ENCODE measurements at regions not wholly inside any gene's neighbourhood (a gene's known extent, or its start where the extent isn't known, plus 50 kb on each side); places are given as distances from the start of the nearest gene placed in this dataset.
"Not testable (repeated sequence)": the region's sequence is repeated elsewhere in the genome, so short reads cannot be mapped to it uniquely, and the experiment has no call there.

DNA sequence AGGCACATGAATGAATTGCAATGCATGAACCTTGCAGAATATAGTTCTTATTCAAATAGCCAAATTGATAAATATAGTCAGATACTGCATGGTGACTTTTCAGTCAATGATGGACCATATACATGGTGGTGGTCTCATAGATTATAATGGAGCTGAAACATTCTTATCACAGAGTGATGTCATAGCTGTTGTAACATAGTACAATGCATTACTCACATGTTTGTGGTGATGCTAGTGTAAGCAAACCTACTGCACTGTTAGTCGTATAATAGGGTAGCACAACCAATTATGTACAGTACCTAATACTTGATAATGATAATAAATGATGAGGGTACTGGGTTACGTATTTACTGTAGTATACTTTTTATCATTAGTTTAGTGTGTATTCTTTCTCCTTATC is 280.3 kb downstream of the BCAT1 start:
- DNase-seq (ENCODE audit: low read depth) = no peak

DNA sequence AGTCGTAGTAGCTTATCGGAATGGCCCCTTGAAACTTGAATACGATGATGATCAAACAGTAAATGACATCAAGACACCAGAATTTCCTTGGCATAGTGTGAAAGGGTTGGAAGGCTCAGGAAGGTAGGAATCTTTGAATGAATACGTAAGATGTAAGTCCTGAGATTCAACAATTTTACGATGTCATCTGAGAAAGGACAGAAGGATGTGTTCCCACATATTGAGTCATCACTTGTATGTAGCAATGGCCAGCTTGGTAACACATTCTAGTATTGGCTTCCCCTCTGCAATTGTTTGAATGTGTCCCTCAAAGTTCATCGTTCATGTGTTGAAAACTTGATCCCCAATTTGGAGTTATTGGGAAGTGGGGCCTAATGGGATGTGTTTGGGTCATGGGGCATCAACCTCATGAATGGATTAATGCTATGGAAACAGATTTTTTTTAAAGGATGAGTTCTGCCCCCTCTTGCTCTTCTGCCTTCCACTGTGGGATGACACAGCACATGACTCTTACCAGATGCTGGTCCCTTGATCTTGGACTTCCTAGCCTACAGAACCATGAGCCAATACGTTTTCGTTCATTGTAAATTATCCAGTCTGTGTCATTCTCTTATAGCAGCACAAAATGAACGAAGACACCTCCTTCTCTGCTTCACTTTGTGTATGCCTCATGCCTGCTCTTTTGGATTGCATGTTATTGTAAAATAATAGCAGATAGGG is 284.6 kb downstream of the BCAT1 start:
- no peak for DNase-seq (ENCODE audit: low read depth)

DNA sequence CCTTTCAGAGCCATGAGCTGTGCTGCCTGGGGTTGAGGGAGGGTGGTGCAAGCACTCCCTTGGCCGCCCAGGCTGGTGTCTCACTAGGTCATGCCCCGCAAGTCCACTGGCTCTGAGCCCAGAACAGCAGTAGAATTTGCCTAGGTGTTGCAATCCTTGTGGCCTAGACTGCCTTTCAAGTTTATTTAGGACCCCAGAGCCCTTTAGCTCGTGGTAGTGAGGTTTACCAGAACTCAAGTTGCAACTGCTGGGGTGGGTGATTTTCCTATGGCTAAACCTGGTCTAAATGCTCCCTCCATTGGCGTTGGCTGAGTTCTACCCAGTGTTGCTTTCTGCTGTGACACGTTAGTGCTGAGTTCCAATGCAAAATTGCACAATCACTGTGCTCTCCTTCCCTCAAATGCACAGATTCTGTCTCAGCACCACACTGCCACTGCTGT is 287.2 kb downstream of the BCAT1 start:
- no peak for DNase-seq (ENCODE audit: low read depth)

DNA sequence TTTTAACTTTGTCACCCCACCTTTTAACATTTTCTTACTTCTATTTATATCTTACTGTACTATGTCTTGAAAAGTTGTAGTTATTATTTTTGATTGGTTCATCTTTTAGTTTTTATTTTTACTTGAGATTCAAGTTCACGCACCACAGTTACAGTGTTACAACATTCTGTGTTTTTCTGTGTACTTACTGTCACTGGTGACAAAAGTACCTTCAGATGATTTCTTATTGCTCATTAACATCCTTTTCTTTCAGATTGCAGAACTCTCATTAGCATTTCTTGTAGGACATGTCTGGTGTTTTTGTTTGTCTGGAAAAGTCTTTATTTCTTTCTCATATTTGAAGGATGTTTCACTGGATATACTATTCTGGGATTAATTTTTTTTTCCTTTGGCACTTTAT is 289.9 kb downstream of the BCAT1 start:
- no peak for DNase-seq (ENCODE audit: low read depth)

DNA sequence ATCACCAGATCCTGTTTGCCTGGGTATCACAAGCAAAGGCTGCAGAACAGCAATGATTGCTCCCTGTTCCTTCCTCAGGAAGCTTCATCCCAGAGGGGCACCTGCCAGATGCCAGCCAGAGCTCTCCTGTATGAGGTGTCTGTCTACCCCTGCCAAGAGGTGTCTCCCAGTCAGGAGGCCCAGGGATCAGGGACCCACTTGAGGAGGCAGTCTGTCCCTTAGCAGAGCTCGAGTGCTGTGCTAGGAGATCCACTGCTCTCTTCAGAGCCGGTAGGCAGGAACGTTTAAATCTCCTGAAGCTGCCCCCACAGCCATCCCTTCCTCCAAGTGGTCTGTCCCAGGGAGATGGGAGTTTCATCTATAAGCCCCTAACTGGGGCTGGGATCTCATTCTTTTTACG is 294.6 kb downstream of the BCAT1 start:
- DNase-seq (ENCODE audit: low read depth) = not testable (repeated sequence)

DNA sequence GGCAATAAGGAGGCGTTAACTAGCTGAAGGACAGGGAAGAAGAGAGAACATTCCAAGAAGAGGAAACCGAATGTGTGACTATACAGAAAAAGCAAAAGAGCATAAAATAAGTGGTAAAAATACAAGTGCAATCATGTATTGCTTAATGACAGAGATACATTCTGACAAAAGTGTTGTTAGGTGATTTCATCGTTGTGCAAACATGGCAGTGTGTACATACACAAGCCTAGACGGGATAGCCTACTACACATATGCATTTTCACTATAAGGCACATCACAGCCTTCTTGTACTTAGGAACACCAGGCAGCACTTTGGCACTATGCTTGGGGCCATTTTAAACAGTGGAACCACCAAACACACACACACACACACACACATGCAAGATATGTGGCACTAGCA is 299.3 kb downstream of the BCAT1 start:
- no peak for DNase-seq (ENCODE audit: low read depth)

DNA sequence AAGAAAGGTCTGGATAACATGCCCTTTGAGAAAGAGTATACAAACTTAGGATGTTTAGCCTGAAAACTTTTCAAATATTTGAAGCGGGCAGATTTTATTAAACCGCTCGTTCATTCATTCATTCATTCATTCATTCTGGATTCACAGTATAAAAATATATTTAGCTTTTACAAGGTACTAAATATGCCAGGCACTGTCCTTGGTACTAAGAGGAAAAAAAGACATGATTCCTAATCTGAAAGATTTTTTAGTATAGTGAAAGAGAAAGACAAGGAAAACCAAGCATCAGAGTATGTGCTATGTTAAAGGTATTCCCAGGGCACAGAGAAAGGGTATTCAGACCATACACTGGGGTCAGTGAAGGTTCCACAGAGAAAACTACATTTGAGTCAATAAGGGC is 299.7 kb downstream of the BCAT1 start:
- DNase-seq (ENCODE audit: low read depth) = no peak

DNA sequence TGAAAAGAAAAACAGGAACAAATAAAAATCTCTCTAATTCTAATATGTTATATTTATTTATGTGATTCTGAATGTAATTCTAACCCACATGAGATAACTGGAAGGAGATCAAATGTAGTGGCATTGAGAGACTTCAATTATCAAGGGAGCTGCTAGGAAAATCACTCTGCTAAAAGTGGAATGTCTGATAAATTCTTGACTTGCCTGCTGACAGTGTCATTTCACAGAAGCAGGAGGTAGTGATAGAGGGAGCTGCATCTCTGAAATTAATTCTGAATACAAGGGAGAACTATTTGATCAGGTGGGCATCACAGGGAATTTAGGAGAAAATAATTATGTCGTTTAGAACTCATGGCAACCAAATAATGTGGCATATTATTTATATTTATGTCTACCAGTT is 303.6 kb downstream of the BCAT1 start:
- no peak for DNase-seq (ENCODE audit: low read depth)

DNA sequence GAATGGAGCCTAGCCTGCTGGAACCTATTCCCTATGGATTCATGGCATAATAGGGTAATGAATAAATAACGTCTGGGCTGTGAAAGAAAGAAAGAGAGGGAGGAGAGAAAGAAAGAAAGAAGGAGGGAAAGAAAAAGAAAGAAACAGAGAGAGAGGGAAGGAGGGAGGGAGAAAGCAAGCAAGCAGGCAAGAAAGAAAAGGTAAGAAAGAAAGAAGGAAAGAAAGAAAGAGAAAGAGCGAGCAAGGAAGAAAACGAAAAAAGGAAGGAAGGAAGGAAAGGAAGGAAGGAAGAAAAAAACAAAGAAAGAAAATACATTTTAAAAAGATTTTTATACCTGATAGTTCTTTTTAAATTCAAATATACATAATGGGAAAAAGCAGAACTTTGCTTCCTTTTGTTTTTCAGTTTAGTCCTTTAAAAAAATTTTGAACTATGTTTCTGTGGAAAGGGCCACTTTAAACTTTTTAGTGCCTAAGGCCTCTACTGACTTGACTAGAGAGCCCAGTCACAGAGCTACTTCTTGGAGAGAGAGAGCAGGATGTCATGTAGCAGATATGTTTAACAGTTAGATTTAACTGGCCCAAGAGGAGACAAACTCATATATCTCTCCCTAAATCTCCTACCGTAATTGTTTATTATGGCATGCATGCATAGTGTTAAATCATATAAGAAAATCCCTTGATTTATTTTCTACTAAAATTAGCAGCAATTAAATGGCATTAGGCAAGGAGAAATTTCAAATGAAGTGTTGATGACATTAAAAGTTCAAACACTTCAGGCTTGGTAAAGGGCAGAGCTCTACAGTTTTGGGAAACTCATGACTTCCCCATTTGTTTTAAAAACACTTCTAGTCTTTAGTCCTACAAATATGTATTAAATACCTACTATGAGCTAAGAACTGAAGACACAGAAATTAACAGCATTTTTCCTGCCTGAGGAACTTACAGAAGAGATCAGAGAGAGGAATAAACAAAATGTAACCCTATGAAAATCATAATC is 305.5 kb downstream of the BCAT1 start:
- no peak for DNase-seq (ENCODE audit: low read depth)

DNA sequence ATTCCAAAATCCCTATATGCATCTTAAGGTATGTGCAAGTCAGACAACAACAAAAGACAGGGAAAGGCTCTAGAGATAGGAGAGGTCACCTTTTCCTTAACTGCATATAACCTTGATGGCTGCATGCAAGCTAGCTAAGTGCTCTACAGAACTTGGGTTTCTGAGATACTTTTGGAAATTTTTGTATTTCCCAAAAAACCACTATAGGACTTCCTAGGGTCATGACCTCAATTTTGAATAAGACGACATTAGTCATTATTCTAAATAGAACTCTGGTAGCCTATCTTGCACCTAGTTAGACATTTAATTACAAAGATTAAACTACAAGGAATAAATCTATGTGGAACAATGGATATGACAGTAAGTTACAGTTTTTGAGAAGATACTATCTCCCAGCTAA is 309.3 kb downstream of the BCAT1 start:
- no peak for DNase-seq (ENCODE audit: low read depth)

DNA sequence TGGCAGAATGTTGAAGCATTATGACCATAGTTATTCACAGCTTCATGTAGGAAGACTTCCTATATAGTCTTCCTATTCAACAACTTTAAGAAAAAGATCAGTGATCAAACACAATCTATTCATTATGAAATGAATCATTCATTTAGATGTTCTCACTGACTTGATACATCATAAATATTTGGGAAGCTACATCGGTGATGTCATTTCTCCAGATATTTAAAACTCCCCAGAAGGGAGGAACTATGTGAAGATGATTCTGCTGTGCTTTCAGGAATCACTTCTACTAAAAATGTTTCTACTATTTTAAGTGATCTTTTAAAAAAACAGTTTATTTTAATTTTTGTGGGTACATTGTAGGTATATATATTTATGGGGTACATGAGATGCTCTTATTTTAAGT is 316.4 kb downstream of the BCAT1 start:
- no peak for DNase-seq (ENCODE audit: low read depth)

DNA sequence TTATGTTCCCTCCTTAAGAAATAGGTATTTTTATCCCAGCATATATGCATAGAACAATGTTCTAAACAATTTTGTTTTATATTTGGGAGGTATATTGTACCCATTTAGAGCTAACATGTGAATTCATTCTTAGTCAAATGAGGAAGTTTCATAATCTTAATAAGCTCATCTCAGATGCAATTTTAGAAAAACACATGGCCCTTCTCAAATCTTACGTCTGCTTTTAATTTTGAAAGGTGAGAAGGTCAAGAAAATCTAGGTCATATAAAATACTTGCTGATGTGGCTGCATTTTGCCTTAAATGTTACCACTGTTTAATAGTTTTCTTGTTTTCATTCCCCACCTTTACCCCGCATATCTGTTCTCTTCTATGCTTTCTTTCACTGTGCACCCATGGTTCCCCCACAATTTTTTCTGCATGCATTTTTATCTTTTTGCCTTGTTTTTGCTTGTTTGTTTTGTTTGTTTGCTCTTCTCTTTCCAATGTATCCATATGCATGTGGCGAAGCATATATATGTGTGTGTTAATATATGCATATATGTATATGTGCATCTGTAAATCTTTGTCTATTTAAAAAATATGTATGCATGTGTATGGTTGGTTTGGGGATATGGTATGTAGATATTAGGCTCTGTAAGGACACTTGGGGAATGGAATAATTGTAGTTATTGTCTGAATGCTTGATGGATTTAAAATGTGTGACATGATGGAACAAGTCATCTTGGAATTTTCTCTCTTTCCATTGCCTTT is 317.1 kb downstream of the BCAT1 start:
- DNase-seq (ENCODE audit: low read depth) = no peak

DNA sequence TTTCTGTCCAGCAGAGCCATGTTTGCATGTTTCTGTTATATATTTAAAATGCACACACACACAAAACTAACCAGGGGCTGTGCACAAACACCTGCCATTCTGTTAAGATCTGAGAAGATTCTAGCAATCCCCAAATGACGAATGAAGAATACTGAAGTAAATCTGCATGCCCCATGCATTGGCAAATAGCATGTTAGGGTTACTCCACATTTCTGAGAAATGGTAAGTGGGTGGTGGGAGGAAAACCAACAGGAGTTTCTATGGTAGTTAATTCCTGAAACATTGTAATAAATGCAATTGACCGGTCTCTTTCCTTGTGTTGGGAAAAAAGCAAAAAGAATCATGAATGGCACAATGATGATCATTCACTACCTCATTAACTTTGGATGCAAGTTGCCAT is 318.0 kb downstream of the BCAT1 start:
- DNase-seq (ENCODE audit: low read depth) = no peak

DNA sequence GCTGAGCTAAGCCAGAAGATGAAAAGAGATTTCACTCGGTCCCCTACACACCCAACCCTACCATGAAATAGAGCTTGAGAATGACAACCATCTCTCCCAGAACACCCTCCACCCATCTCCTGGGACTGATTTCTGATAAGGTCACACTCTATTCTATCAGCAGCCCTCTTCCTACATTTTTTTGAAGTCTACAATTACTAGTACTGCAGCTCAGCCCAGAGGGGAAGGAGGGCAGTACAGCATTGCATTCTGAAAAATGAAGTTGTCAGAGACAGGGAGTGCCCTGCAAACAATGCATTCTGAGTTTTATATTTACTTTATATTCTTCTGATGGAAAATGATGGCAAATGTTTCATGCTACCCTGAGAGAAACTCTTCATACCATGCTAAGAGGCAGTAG is 318.5 kb downstream of the BCAT1 start:
- no peak for DNase-seq (ENCODE audit: low read depth)

DNA sequence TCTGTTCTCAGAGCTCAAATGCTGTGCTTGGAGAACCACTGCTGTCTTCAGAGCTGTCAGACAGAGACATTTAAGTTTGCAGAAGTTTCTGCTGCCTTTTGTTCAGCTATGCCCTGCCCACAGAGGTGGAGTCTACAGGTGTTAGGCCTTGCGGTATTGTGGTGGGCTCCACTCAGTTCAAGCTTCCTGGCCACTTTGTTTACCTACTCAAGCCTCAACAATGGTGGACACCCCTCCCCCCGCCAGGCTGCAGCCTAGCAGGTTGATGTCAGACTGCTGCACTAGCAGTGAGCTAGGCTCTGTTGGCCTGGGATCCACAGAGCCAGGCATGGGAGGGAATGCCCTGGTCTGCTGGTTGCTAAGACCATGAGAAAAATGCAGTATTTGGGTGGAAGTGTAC is 323.8 kb downstream of the BCAT1 start:
- DNase-seq (ENCODE audit: low read depth) = no peak

DNA sequence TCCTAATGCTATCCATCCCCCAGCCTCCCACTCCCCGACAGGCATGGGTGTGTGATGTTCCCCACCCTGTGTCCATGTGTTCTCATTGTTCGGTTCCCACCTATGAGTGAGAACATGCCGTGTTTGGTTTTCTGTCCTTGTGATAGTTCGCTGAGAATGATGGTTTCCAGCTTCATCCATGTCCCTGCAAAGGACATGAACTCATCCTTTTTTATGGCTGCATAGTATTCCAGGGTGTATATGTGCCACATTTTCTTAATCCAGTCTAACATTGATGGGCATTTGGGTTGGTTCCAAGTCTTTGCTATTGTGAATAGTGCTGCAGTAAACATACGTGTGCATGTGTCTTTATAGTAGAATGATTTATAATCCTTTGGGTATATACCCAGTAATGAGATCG is 328.9 kb downstream of the BCAT1 start:
- DNase-seq (ENCODE audit: low read depth) = not testable (repeated sequence)

DNA sequence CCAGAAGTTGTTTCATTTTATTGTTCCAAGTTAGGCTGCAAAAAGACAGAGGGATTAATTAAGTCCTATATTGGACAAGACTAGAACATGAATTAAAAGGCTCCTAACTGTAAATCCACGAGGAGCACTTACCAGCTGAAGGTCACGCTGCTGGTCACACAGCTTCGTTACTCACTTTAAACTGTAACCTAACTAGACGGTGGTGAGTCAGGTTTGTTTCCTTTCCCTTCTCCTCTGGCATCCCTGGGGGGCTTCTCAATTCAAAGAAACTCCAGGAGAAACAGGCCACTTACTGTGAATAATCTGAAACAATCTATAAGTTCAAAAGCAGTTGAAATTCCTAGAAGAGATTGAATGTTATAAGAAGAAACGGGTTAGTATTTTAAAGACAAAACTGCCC is 331.4 kb downstream of the BCAT1 start:
- no peak for DNase-seq (ENCODE audit: low read depth)

DNA sequence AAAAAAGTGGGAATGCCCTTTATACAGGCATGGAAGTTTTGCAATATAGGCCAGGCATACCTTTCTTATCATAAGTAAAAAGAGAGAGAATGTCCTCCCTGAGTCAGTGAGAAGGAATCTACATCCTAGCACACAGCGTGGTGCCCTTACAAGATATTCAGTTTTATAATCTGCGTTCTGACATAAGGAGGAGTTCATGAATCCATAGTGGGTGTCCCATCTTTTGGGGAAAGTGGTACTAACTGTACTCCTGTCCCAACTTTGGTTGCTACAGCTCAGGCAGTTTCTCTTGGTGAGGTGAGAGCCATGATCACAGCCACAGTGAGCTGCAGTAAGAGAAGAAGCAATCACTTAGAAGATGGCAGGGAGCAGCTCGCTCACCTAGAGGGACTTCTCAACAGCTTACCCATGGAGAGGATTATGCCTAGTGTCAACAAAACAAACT is 332.9 kb downstream of the BCAT1 start:
- DNase-seq (ENCODE audit: low read depth) = no peak

DNA sequence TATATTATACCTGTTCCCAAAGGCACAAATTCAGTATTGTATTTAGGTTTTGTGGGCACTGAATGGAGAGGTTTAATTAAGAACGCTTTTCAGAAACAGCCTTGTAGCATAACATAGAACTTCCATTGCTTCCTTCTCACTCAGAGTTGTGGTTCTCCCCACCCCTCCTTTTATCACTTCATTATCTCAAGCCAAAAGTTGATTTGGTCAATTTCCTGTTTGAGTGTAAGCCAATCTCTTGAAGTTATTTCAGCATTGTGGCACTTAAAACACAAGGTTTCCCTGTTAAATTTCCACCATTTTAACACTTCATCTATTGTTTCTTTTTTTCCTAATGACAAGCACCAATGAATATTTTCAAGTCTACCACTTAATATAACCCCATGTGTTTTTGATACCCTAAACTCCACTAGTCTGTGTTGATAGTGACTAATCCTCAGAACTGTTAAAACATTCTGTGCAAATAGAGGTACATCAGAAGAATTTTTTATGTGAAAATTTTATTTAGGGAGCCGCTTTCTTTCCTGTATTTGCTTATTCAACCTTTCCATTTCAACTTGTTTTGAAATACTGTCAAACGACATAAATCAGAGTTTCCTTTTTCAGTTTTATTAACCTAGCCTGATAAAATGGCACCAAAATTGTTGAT is 340.1 kb downstream of the BCAT1 start:
- DNase-seq (ENCODE audit: low read depth) = no peak

DNA sequence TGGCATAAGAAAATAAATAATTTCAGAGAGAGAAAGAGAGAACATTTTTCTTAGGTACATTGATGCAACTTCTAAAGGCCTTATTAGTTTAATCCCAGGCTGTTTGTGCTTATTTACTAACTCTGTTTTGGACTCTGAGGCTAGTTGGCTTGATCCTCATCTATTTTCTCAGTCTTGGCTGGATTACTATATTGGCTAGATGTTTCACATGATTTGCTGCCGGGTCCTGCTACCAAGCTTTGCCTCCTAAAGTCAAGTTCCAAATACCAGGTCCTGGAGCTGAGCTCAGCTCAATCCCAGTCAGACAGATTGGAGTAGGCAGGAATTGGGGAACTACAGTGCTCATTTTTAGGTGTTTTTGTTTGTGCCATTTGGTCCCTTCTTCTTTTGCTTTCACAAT is 340.8 kb downstream of the BCAT1 start:
- DNase-seq (ENCODE audit: low read depth) = no peak

DNA sequence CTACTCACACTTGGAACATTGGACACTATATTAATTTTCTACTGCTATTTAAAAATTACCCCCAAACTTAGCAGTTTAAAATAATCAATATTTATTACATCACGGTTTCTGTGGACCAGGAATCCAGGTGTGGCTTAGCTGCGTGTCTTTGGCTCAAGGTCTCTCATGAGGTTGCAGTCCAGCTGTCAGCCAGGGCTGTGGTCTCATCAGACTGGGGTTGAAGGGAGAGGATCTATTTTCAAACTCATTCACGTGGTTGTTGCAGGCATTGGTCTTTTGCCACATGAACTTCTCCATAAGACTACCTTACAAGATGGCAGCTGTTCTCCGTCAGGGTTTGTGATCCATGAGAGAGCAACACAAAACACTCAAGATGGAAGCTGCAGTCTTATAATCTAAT is 343.0 kb downstream of the BCAT1 start:
- no peak for DNase-seq (ENCODE audit: low read depth)

DNA sequence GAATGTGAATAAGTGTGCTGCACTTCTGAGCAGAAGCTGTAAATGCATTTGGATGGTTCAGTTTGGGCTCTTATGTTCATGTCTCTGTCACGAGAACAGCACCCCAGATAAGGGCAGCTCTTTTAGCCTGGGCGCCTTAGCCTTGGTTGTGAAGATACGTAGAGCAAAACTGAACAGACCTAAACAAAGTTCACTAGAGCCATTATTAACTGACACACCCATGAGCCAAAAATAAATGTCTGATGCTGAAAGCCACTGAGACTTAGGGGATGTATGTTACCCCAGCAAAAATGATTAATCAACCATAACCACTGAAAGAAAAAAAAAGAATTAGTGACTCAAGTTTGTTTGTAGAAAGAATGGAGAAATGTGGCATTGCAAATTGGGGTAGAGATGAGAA is 343.4 kb downstream of the BCAT1 start:
- no peak for DNase-seq (ENCODE audit: low read depth)
